HEK293 (cell line): ENCODE measurements at regions not wholly inside any gene's neighbourhood (a gene's known extent, or its start where the extent isn't known, plus 50 kb on each side); places are given as distances from the start of the nearest gene placed in this dataset.

ENCODE experiments used
- GLI4 ChIP-seq: fragments of 450-650 bp; formaldehyde crosslinking; IDR thresholded peaks from 2 replicates; pipeline ENCODE4 v1.5.1; 2016; ENCODE audit warnings: missing biosample characterization, missing genetic modification characterization
- GLIS2 ChIP-seq: fragments of 450-650 bp; formaldehyde crosslinking; IDR thresholded peaks from 2 replicates; pipeline ENCODE4 v1.5.1; 2016; ENCODE audit warnings: missing biosample characterization, missing genetic modification characterization
- PATZ1 ChIP-seq: fragments of 450-650 bp; formaldehyde crosslinking; IDR thresholded peaks from 2 replicates; pipeline ENCODE4 v1.5.1; 2016; ENCODE audit warnings: missing biosample characterization, missing genetic modification characterization
- WT1 ChIP-seq: fragments of 450-650 bp; formaldehyde crosslinking; IDR thresholded peaks from 2 replicates; pipeline ENCODE4 v1.5.1; 2016; ENCODE audit warnings: missing biosample characterization, missing genetic modification characterization
- YY1 ChIP-seq: fragments of 450-650 bp; formaldehyde crosslinking; IDR thresholded peaks from 2 replicates; pipeline ENCODE4 v1.5.1; 2018; ENCODE audit warnings: missing biosample characterization, missing genetic modification characterization
- ZBTB26 ChIP-seq: fragments of 450-650 bp; formaldehyde crosslinking; optimal IDR thresholded peaks from 2 replicates; pipeline ENCODE3; 2016; ENCODE audit warnings: missing biosample characterization, mild to moderate bottlenecking, missing genetic modification characterization
- ZNF274 ChIP-seq, 2 experiments: fragments of 200-500 bp in 1 of 2; fragments of 450-650 bp in 1 of 2; sonication (Bioruptor generic) in 1 of 2; formaldehyde crosslinking in 1 of 2; IDR thresholded peaks; 2 replicates each; pipeline versions ENCODE4 v1.5.1 to v1.6.1; 2014 to 2016; ENCODE audit warnings: borderline replicate concordance in 1 of 2, inconsistent platforms in 1 of 2, low read length in 1 of 2, missing biosample characterization in 1 of 2, missing genetic modification characterization in 1 of 2
- ZNF501 ChIP-seq: fragments of 450-650 bp; formaldehyde crosslinking; IDR thresholded peaks from 2 replicates; pipeline ENCODE4 v1.5.1; 2016; ENCODE audit warnings: missing biosample characterization, missing genetic modification characterization
- ZNF76 ChIP-seq: fragments of 450-650 bp; formaldehyde crosslinking; IDR thresholded peaks from 2 replicates; pipeline ENCODE4; 2016; ENCODE audit warnings: low read depth, missing biosample characterization, missing genetic modification characterization, borderline replicate concordance
- ZNF777 ChIP-seq: fragments of 450-650 bp; formaldehyde crosslinking; IDR thresholded peaks from 2 replicates; pipeline ENCODE4 v1.5.1; 2017; ENCODE audit warnings: missing biosample characterization, missing genetic modification characterization, borderline replicate concordance
- ZSCAN30 ChIP-seq: fragments of 450-650 bp; IDR thresholded peaks from 2 replicates; pipeline ENCODE4 v1.5.1; 2018; ENCODE audit warnings: missing biosample characterization, mild to moderate bottlenecking, missing genetic modification characterization, moderate library complexity
- TF ChIP-seq, protein P1 (sequence below): fragments of 450-650 bp; formaldehyde crosslinking; IDR thresholded peaks from 2 replicates; pipeline ENCODE4 v1.5.1; 2016; ENCODE audit warnings: missing biosample characterization, missing genetic modification characterization
- TF ChIP-seq, protein P2 (sequence below): fragments of 450-650 bp; IDR thresholded peaks from 2 replicates; pipeline ENCODE4 v1.5.1; 2018; ENCODE audit warnings: missing biosample characterization, mild to moderate bottlenecking, missing genetic modification characterization
- TF ChIP-seq, protein P3 (sequence below): fragments of 450-650 bp; formaldehyde crosslinking; IDR thresholded peaks from 2 replicates; pipeline ENCODE4 v1.5.1; 2016; ENCODE audit warnings: missing biosample characterization, missing genetic modification characterization

GRCh38 chr5:99141534-99142128 is 212.8 kb upstream of the CHD1 start:
- TF ChIP-seq ZNF501 (no peak), YY1 (tag by site-specific recombination) (no peak), ZSCAN30 (tag by site-specific recombination) (no peak), ZNF274 (IDR thresholded peaks at IDR 0.05; ENCODE audit: low read length) (no peak), ZNF274 (tag by site-specific recombination; IDR thresholded peaks at IDR 0.05; ENCODE audit: borderline replicate concordance) (no peak), ZNF777 (no peak), GLI4 (tag by site-specific recombination) (no peak), PATZ1 (tag by site-specific recombination) (no peak), GLIS2 (no peak), ZNF76 (tag by site-specific recombination) (no peak), ZBTB26 (tag by site-specific recombination) (no peak), WT1 (tag by site-specific recombination) (no peak)
- TF ChIP-seq, protein P1, sequence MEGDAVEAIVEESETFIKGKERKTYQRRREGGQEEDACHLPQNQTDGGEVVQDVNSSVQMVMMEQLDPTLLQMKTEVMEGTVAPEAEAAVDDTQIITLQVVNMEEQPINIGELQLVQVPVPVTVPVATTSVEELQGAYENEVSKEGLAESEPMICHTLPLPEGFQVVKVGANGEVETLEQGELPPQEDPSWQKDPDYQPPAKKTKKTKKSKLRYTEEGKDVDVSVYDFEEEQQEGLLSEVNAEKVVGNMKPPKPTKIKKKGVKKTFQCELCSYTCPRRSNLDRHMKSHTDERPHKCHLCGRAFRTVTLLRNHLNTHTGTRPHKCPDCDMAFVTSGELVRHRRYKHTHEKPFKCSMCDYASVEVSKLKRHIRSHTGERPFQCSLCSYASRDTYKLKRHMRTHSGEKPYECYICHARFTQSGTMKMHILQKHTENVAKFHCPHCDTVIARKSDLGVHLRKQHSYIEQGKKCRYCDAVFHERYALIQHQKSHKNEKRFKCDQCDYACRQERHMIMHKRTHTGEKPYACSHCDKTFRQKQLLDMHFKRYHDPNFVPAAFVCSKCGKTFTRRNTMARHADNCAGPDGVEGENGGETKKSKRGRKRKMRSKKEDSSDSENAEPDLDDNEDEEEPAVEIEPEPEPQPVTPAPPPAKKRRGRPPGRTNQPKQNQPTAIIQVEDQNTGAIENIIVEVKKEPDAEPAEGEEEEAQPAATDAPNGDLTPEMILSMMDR (tag by site-specific recombination) = no peak
- TF ChIP-seq, protein P2, sequence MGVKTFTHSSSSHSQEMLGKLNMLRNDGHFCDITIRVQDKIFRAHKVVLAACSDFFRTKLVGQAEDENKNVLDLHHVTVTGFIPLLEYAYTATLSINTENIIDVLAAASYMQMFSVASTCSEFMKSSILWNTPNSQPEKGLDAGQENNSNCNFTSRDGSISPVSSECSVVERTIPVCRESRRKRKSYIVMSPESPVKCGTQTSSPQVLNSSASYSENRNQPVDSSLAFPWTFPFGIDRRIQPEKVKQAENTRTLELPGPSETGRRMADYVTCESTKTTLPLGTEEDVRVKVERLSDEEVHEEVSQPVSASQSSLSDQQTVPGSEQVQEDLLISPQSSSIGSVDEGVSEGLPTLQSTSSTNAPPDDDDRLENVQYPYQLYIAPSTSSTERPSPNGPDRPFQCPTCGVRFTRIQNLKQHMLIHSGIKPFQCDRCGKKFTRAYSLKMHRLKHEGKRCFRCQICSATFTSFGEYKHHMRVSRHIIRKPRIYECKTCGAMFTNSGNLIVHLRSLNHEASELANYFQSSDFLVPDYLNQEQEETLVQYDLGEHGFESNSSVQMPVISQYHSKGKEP (tag by site-specific recombination) = no peak
- TF ChIP-seq, protein P3, sequence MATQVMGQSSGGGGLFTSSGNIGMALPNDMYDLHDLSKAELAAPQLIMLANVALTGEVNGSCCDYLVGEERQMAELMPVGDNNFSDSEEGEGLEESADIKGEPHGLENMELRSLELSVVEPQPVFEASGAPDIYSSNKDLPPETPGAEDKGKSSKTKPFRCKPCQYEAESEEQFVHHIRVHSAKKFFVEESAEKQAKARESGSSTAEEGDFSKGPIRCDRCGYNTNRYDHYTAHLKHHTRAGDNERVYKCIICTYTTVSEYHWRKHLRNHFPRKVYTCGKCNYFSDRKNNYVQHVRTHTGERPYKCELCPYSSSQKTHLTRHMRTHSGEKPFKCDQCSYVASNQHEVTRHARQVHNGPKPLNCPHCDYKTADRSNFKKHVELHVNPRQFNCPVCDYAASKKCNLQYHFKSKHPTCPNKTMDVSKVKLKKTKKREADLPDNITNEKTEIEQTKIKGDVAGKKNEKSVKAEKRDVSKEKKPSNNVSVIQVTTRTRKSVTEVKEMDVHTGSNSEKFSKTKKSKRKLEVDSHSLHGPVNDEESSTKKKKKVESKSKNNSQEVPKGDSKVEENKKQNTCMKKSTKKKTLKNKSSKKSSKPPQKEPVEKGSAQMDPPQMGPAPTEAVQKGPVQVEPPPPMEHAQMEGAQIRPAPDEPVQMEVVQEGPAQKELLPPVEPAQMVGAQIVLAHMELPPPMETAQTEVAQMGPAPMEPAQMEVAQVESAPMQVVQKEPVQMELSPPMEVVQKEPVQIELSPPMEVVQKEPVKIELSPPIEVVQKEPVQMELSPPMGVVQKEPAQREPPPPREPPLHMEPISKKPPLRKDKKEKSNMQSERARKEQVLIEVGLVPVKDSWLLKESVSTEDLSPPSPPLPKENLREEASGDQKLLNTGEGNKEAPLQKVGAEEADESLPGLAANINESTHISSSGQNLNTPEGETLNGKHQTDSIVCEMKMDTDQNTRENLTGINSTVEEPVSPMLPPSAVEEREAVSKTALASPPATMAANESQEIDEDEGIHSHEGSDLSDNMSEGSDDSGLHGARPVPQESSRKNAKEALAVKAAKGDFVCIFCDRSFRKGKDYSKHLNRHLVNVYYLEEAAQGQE (tag by site-specific recombination) = no peak
